Esophagus (tissue), 2 donors: ENCODE measurements at regions not wholly inside any gene's neighbourhood (a gene's known extent, or its start where the extent isn't known, plus 50 kb on each side); places are given as distances from the start of the nearest gene placed in this dataset.

Experiments
- H3K27ac ChIP-seq, 2 donors: one replicate each; pipeline ENCODE4 v1.5.1; 2013; ENCODE audit warnings: low read depth in 2 of 2, mild to moderate bottlenecking in 2 of 2, inconsistent platforms in 1 of 2, low read length in 1 of 2, moderate library complexity in 1 of 2
- H3K27me3 ChIP-seq, 2 donors: one replicate each; pipeline ENCODE4 v1.6.1; 2013; ENCODE audit warnings: low read length in 2 of 2, control low read depth in 1 of 2, mild to moderate bottlenecking in 1 of 2; ENCODE audit not compliant: insufficient read depth in 2 of 2, control insufficient read depth in 1 of 2
- H3K36me3 ChIP-seq, 2 donors: one replicate each; pipeline ENCODE4 v1.6.1; 2013; ENCODE audit warnings: low read length in 1 of 2; ENCODE audit not compliant: control insufficient read depth in 2 of 2, insufficient read depth in 2 of 2
- H3K4me1 ChIP-seq, 2 donors: one replicate each; pipeline ENCODE4 v1.6.1; 2013; ENCODE audit warnings: low read length in 1 of 2; ENCODE audit not compliant: control insufficient read depth in 2 of 2, insufficient read depth in 2 of 2
- H3K4me3 ChIP-seq, 2 donors: one replicate each; pipeline ENCODE4 v1.5.1; 2013; ENCODE audit warnings: low read length in 2 of 2, mild to moderate bottlenecking in 2 of 2, low read depth in 1 of 2, moderate library complexity in 1 of 2
- H3K9me3 ChIP-seq, 2 donors: one replicate each; pipeline ENCODE4 v1.6.1; 2013; ENCODE audit warnings: mild to moderate bottlenecking in 2 of 2, low read depth in 1 of 2, low read length in 1 of 2, moderate library complexity in 1 of 2; ENCODE audit not compliant: control insufficient read depth in 2 of 2, insufficient read depth in 1 of 2
- WGBS, 2 donors: extraction: QIAGEN DNeasy Blood & Tissue Kit; methylation state at CpG; one replicate each; pipeline ENCODE4 v1.1.7; 2013; 5-methylcytosine and 5-hydroxymethylcytosine counted together
- donor health status: healthy with polysubstance abuse.
- donor health status: Bipolar disorder and iron deficiency.

- H3K27me3 ChIP-seq, result no peaks in the 10 kb centered on the region
- 35 to 45% methylated on average over 3 of the region's 3 CpGs for WGBS, 2 donors
These were observed 86.2 kb downstream of the PSAT1 start for GRCh38 chr9:78383130-78383529.

GRCh38 chr9:78386348-78386747 lies 89.4 kb downstream of the PSAT1 start:
- H3K4me1 ChIP-seq, result no peaks in the 10 kb centered on the region
- H3K36me3 ChIP-seq, result no peaks in the 10 kb centered on the region
- H3K27ac ChIP-seq, result no peak overlapping the region
- H3K27me3 ChIP-seq, result no peaks in the 10 kb centered on the region
- H3K4me3 ChIP-seq, result no peak overlapping the region
- H3K9me3 ChIP-seq, result no peaks in the 10 kb centered on the region
- WGBS, 2 donors, result 97 to 100% methylated on average over 1 of the region's 1 CpG

More at GRCh38 chr9:78383130-78383529, 86.2 kb downstream of the PSAT1 start:
- Histone ChIP-seq H3K4me3 (no peak overlapping the region), H3K27ac (no peak overlapping the region), H3K36me3 (no peaks in the 10 kb centered on the region), H3K9me3 (no peaks in the 10 kb centered on the region), H3K4me1 (no peaks in the 10 kb centered on the region)

GRCh38 chr9:78386773-78387172 lies 89.8 kb downstream of the PSAT1 start:
- Histone ChIP-seq H3K4me3 (no peak overlapping the region), H3K27me3 (no peaks in the 10 kb centered on the region), H3K36me3 (no peaks in the 10 kb centered on the region), H3K4me1 (no peaks in the 10 kb centered on the region), H3K9me3 (no peaks in the 10 kb centered on the region), H3K27ac (no peak overlapping the region)

GRCh38 chr9:78393340-78393739 lies 96.4 kb downstream of the PSAT1 start:
- 80 to 82% methylated on average over 2 of the region's 2 CpGs for WGBS, 2 donors
- H3K4me3 ChIP-seq, result no peak overlapping the region
- H3K27ac ChIP-seq, result no peak overlapping the region
- no peaks in the 10 kb centered on the region for H3K4me1 ChIP-seq
- H3K27me3 ChIP-seq, result no peaks in the 10 kb centered on the region
- no peaks in the 10 kb centered on the region for H3K36me3 ChIP-seq
- peaks cover 0 to 5% of the 10 kb centered on the region in 2 donors for H3K9me3 ChIP-seq

GRCh38 chr9:78393932-78394331 lies 97.0 kb downstream of the PSAT1 start:
- Histone ChIP-seq H3K36me3 (no peaks in the 10 kb centered on the region), H3K27me3 (no peaks in the 10 kb centered on the region), H3K4me1 (no peaks in the 10 kb centered on the region), H3K27ac (no peak overlapping the region), H3K4me3 (no peak overlapping the region), H3K9me3 (peaks cover 0 to 5% of the 10 kb centered on the region in 2 donors)
- 90 to 94% methylated on average over 2 of the region's 2 CpGs for WGBS, 2 donors

GRCh38 chr9:78396087-78396486 lies 99.2 kb downstream of the PSAT1 start:
- Histone ChIP-seq H3K27me3 (no peaks in the 10 kb centered on the region), H3K36me3 (no peaks in the 10 kb centered on the region), H3K27ac (no peak overlapping the region), H3K9me3 (peaks cover 0 to 5% of the 10 kb centered on the region in 2 donors), H3K4me1 (no peaks in the 10 kb centered on the region), H3K4me3 (no peak overlapping the region)
- WGBS, 2 donors, result 68 to 80% methylated on average over 2 of the region's 2 CpGs

- Histone ChIP-seq H3K9me3 (peaks cover 0 to 5% of the 10 kb centered on the region in 2 donors), H3K4me3 (no peak overlapping the region), H3K27ac (no peak overlapping the region), H3K36me3 (no peaks in the 10 kb centered on the region), H3K27me3 (no peaks in the 10 kb centered on the region), H3K4me1 (no peaks in the 10 kb centered on the region)
- 40 to 45% methylated on average over 5 of the region's 5 CpGs for WGBS, 2 donors
These were observed 100.1 kb downstream of the PSAT1 start for GRCh38 chr9:78397045-78397444.

- H3K27me3 ChIP-seq, result no peaks in the 10 kb centered on the region
- H3K9me3 ChIP-seq, result peaks cover 0 to 5% of the 10 kb centered on the region in 2 donors
- no peak overlapping the region for H3K4me3 ChIP-seq
- 46 to 49% methylated on average over 5 of the region's 5 CpGs for WGBS, 2 donors
- H3K27ac ChIP-seq, result no peak overlapping the region
- H3K4me1 ChIP-seq, result no peaks in the 10 kb centered on the region
- H3K36me3 ChIP-seq, result no peaks in the 10 kb centered on the region
These were observed 100.5 kb downstream of the PSAT1 start for GRCh38 chr9:78397454-78397853.

- Histone ChIP-seq H3K4me3 (no peak overlapping the region), H3K36me3 (no peaks in the 10 kb centered on the region), H3K27me3 (no peaks in the 10 kb centered on the region), H3K4me1 (no peaks in the 10 kb centered on the region), H3K27ac (no peak overlapping the region), H3K9me3 (peaks cover 0 to 5% of the 10 kb centered on the region in 2 donors)
These were observed 102.2 kb downstream of the PSAT1 start for GRCh38 chr9:78399153-78399552.

- no peaks in the 10 kb centered on the region for H3K36me3 ChIP-seq
- H3K27ac ChIP-seq, result no peak overlapping the region
- H3K9me3 ChIP-seq, result no peaks in the 10 kb centered on the region
- no peaks in the 10 kb centered on the region for H3K4me1 ChIP-seq
- no peak overlapping the region for H3K4me3 ChIP-seq
- H3K27me3 ChIP-seq, result no peaks in the 10 kb centered on the region
These were observed 103.6 kb downstream of the PSAT1 start for GRCh38 chr9:78400496-78400895.
